Stimulated activated CD8-positive, alpha-beta memory T cell treated with anti-CD3 and anti-CD28 coated beads, Interleukin-15, amount 100 ng/mL, for 48 hours (primary cell): ENCODE measurements at regions not wholly inside any gene's neighbourhood (a gene's known extent, or its start where the extent isn't known, plus 50 kb on each side); places are given as distances from the start of the nearest gene placed in this dataset.

Experiments
- DNase-seq, 2 donors: peaks; one replicate each; pipeline ENCODE4 v3.0.0-alpha.2; 2020; ENCODE audit warnings: low read depth in 2 of 2

DNA sequence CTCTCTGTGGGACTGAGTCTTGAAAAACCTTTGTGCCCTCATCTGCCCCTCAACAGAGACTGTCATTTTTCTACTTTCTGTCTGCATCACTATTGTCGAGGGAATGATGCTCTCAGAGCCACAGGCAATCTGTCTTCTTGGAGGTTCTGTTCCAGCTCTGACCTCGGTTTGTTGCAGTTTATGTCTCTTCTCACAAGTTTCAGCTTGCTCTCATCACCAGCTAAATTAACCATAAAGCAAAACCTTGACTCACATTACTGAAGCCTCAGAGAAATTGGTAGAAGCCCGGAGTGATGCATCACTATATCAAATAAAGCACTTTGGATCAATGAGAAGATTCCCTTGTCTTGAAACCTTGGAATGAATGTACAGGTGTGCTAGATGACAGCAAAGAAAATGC lies 60.6 kb upstream of the BLID start:
- DNase-seq: no peak

DNA sequence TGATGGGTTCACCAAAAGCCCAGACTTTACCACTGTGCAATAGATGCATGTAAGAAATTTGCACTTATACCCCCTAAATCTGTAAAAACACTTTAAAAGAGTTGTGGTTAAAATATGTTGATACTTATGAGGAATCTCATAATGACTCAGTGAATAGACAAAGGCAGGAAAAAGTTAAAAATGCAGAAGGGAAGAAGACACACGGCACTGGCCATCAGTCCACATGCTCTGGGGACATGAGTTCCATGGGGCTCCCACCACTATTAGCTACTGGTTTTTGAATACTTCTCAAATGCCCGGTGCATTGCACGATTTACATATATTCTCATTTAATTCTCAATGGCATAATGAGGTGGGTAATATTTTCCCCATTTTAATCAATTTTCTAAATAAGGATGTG lies 59.3 kb upstream of the BLID start:
- DNase-seq: no peak

GRCh38 chr11:122173587-122173986 lies 57.6 kb upstream of the BLID start:
- DNase-seq: no peak

DNA sequence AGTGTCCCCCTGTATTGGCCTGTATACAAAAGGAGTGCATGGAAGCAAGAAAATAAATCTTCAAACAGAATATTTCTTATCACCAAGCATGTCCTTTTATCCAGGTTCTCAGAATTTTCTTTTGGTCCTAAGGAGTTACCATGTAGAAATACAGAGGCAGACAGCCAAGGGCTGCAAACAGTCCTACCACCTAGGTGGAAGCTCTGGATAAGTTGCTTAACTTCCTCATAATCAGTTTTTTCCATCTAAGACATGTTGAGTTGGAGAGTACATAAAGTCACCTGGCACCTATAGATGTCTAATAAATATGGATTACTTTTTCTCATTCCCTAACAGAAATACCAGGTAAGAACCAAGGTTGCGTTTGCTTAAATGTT lies 57.0 kb upstream of the BLID start:
- DNase-seq: no peak

DNA sequence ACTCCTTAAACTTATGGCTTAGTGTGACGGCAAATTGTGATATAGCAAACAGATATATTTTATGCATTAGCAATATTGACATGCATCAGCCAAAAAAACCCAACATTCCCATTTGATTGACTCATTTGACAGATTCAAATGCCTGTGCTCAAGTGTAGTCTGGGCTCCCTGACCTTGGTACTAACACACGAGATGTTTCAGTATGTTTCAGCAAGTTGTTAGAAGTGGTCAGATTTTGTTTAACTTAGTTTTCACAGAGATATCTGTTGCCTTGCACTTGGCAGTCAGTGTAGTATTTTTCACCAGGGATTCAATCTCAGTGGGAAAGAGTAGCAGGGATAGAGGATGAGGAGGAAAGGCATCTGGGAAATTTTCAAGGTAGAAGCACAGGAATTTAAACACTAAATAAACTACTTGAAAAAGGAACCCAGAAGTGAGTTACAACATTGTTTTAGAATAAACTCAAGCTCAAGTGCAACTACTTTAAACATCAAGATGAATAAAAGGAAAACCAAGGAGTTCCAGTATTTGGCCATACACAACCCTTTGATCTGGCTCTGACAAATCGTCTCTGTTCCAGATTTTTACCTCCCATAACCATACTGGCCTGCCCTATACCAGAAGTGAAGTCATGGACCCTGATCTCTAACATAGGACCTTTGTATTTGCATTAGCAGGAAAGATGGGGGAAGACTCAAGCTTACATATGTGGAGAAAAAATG lies 56.5 kb upstream of the BLID start:
- no peak for DNase-seq

DNA sequence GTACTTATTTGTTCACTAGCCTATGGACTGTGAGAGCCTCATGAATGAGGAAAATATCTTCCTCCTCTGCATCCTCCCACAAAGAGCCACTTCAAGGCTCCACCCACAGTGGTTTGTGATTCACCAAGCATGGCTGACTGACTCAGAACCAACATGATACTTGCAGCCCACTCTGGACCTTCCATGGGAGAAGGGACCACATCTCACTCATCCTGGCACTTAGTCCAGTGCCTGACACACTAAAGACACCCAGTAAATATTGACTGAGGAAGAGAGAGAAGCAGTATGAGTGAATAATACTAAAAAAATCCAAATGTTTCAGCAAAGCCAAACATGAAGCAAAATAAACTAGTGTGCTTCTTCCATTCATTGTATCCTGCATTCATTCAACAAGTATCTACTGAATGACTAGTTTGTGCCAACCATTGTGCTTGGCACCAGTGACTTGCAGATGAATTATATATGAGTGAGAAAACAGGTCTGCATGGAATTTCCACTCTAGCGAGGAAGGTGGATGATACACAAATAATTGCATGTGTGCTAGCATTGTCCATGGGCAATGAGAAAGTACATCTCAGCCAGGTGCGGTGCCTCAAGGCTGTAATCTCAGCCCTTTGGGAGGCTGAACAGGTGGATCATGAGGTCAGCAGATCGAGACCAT lies 54.9 kb upstream of the BLID start:
- DNase-seq: peak in 1 of 2 donors; percentile 8

DNA sequence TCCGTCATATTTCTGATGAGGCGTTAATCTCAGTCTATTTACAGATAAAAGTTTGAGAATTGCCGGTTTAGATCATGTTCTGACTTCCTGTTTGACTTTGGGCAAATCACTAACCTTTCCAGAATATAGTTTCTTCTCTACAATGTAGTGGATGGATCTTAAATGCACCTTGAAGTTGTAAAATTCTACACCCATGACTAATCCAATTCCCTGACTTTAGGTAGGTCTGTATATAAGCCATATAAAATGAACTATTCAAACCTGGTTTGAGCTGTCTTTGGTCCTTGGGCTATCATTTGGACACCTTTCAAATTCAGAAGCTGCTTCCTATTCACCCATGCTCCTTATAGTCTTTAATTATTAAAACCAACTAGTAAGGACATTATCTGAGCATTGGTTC lies 52.2 kb upstream of the BLID start:
- no peak for DNase-seq

DNA sequence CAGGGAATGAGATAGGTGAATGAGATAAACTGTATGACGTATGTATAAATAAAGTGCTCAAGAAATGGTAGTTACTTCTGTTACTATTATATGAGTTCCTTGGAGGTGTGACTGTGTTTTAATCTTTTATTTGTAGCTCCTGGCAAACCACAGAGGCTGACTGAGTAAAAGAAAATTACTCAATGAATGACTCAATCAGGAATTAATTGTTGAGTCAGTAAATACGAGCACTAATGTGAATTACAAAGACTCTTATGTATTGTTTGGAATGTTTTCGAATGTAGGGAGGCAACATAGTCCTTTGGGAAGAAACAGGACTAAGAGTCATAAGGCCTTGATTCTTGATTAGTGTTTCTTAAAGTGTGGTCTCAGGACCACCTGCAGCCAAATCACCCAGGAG lies 51.1 kb upstream of the BLID start:
- DNase-seq: no peak

DNA sequence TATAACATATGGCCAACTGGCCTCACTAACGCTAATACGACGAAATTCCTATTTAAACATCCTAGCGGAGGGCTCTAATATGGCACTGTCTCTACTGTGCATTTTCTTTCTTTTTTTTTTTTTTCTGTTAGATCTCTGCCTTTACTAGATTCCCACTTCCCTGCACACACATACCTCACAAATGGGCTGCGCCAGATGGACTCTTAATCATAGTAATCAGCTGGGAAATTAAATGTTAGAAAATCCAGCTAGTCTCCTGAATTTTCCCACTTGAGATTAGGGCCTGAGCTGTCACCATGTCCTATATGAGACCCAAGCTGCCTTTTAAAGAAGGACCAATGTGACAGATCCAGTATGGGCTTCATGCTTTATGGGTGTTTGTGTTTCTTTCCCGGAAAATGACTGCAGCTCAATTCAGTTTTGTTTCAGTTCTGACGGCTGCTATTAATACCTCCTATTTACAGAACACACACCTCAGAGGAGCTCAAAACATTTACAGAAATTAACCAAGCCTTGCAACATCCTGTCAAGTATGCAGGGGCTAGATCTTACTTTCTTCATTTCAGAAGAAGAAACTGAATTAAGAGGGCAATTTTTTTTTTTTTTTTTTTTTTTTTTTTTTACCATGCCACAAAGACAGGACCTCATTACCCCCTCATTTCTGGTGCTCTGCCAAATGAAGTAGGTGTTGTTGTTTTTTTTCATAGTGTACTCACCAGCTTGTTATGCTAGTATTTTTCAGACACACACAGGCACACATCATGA lies 49.8 kb upstream of the BLID start:
- DNase-seq: no peak
